GM12892 (cell line): ENCODE measurements at regions not wholly inside any gene's neighbourhood (a gene's known extent, or its start where the extent isn't known, plus 50 kb on each side); places are given as distances from the start of the nearest gene placed in this dataset.

Experiments
- POLR2A ChIP-seq: IDR thresholded peaks from 2 replicates; pipeline ENCODE4 v1.6.1; 2011; ENCODE audit warnings: low read depth, low read length, control low read depth
- POLR2AphosphoS5 ChIP-seq: IDR thresholded peaks from 2 replicates; pipeline ENCODE4 v1.6.1; 2011; ENCODE audit warnings: low read depth, low read length, control low read depth

DNA sequence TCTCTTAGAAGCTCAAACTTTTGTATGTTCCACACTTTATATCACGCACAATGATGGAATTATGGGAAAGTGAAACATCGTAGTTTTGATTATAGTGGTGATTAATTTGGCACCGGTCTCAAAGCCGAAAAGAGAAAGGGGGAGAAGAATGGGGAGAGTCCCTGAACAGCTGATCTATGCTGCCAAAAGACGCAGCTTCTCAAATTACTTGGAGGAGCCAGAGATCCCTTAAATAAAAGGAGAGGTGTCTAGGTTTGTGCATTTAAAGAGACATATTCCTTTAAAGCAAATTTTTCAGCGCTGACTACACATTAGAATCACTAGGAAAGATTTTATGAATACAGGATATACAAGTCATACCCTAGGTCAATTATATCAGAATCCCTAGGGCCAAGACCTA lies 599.6 kb upstream of the ADAMTS5 start:
- TF ChIP-seq POLR2A: no peak
- no peak for TF ChIP-seq POLR2AphosphoS5
